SKM-1 treated with dmso at 0.1 percent for 144 hours (cell line): ENCODE measurements at regions not wholly inside any gene's neighbourhood (a gene's known extent, or its start where the extent isn't known, plus 50 kb on each side); places are given as distances from the start of the nearest gene placed in this dataset.

Experiments
- DNase-seq: peaks from one replicate; lab custom pipeline; 2025; ENCODE audit not compliant: unreplicated experiment; lab: John Stamatoyannopoulos, UW

DNA sequence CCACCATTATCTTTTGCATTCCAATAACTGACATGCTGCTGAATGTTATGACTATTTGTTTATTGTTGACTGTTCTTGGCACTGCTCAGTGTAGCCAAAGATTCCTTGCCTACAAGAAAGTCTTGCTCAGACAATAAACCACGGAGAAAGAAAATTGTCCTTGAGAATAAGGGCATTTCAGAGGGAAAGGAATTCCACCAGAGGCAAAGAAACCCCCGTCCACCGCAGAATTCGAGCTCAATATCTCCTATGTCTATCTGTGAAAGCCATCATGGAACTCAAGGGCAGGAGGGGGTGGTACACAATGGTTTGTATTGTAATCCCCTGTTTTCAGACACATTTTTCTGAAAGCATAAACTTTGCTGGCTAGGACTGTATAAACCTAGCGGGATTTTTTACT lies 70.3 kb upstream of the ADAMTS16 start:
- no peak for DNase-seq

GRCh38 chr5:5071554-5071953 lies 68.6 kb upstream of the ADAMTS16 start:
- no peak for DNase-seq

DNA sequence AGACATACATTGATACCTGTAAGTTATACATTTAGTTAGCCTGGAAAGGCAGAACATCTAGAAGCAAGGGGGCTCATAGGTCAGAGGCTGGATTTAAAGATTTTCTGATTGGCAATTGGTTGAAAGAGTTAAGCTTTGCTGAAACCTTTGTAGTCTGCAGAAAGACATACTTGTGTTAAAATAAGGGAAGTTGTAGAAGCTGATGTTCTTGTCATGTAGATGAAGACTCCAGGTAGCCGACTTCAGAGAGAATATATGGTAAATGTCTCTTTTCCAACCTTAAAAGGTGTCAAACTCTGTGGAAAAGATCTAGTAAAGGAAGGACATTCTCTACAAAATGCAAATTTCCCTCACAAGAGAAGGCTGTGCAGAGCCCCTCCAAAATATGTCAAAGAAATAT lies 62.9 kb upstream of the ADAMTS16 start:
- DNase-seq: no peak

DNA sequence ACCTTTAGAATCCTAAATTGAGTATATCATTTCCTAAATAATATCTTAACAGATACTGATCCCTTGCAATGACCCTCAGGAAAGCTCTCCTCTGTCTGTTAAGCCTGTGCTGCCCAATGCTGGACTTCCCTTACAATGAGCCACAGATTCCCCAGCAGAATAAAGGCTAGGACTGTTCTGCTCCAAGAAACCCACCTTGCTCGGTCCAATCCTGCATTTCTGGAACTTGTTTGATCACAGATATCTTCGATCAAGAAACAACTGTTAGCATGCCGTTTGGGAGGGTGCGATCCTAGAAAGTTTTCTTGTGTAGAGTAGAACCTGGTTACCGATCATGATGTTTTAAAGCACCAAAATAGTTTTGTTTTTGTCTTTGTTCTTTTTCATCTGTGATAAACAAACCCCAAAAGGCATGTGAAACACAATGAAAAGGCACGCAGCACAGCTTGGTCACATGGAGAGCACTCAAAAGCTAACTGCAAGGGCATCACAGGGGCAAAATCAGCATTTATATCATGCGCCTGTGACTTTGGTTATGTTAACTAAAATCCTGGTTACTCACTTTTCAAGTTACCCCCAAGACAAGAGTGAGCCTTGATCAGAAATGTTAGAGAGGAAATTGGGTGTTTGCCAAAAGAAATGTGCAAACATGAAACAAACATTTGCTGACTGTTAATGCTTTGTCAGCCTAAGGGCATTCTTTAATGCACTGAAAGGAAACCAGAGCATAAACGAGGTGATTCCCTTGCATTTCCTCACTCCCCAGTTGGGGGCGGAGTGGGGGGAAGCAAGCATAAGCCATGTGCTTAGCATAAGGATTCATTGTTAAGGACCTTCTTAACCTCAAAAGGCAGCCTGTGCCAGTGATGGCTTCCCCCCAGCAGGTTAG lies 61.9 kb upstream of the ADAMTS16 start:
- DNase-seq: no peak

DNA sequence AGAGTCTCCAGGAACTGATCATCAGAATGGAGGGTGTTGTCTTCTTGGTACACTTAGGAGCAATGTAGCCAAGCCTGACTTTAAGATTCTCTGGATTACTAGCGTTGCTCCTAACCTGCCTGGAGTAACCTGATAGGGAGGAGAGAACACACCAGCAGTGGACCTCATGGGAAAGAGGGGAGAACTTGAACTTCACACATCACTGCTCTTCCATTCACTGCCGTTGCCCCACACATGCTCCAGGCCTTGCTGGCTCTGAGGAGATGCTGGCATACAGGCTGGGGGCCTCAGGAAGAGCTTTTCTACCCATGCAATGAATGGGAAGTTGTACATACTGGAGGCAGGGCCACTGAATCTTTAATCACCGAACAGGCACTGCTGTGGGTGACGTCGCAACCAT lies 60.3 kb upstream of the ADAMTS16 start:
- DNase-seq: no peak

DNA sequence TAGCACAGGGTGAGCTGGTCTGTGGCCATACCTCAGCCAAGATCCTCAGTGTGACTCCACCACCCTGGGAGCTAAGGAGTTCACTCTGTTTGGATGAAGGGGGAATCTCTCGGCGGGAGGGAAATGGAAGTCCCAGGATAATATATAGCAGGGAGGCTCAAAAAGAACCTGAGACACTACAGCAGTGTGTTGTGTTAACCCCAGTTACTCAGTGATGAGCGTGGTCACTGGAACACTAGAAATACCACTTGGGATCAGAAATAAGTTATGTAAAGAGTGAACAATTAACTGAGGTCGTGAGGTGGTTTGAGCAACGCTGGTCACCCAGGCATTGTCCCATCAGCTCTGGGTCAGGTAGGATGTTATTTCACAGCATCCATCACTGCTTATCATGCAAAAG lies 59.3 kb upstream of the ADAMTS16 start:
- DNase-seq: no peak

DNA sequence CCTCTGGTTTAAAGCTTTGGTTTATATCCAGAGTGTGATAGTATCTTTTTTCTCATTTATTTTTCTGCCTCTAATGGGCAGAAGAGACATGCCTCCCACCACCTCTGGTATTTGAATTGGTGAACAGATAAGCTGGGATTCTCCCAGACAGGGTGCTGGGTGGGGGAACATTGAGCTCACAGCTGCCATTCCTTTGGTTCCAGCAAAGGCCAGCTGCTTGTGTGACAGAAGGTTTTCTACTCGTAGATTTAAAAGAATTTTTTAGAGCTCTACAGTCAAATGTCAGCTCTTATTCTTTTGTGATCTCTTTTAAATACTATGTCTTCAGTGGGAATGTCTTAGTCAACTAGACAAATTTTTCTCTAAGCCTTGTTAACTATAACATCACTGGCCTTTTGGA lies 54.7 kb upstream of the ADAMTS16 start:
- DNase-seq: no peak

DNA sequence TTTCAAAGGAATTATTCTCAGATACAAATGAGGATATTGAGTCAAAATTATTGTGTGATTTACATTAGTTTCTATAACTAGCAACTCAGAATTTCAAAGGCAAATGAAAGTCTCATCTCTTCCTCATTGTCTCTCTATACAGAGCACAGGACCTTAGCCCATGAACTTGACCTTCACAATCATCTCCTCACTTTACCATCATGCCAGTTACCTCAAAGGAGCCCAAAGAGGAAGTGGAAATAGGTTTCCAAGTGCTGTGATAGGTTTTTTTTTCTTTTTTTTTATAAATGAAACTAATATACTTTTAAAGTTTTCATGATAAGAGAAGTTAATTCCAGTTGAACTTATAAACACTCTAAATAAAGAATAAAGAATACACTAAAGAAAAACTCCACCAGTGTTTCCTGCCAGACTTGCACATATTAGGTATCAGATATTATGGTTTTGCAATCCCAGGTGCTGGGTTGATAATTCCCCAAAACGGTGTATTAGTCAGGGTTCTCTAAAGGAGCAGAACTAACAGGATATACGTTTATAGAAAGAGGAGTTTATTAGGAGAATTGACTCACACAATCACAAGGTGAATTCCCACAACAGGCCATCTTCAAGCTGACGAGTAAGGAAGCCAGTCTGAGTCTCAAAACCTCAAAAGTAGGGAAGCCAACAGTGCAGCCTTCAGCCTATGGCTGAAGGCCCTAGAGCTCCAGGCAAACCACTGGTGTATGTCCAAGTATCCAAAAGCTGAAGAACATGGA lies 50.1 kb upstream of the ADAMTS16 start:
- no peak for DNase-seq
